IMR-90 (cell line): ENCODE measurements at regions not wholly inside any gene's neighbourhood (a gene's known extent, or its start where the extent isn't known, plus 50 kb on each side); places are given as distances from the start of the nearest gene placed in this dataset.

Experiments
- ATAC-seq: fragments of 200-7000 bp; cut with Tn5 transposase; 2 replicates; pipeline ENCODE4 v1.9.1; 2020; ENCODE audit warnings: low read depth, mild to moderate bottlenecking, moderate library complexity
- BruUV-seq: library from RNA; stranded (reverse); fragments of 400-500 nt; replicated peaks from 2 replicates; lab custom pipeline; 2021; lab: Mats Ljungman, UMichigan
- CTCF ChIA-PET: fragments of 300-600 bp; formaldehyde crosslinking; extraction: SDS; loops from one replicate; lab custom pipeline; 2021; ENCODE audit warnings: antibody characterized with exemption; lab: Yijun Ruan, JAX
- POLR2A ChIA-PET: fragments of 300-600 bp; sonication (Branson Sonifier 250); formaldehyde crosslinking; loops from one replicate; lab custom pipeline; 2022; ENCODE audit warnings: antibody characterized with exemption; ENCODE audit not compliant: unreplicated experiment; lab: Charles Lee
- DNase-seq: peaks from one replicate; pipeline ENCODE4 v3.0.0; 2013
- H2AFZ ChIP-seq: replicated peaks from 2 replicates; pipeline ENCODE3; 2013; ENCODE audit warnings: low read length, mild to moderate bottlenecking; ENCODE audit not compliant: poor library complexity
- H2AK5ac ChIP-seq: 2 replicates; pipeline ENCODE4 v1.6.1; 2013; ENCODE audit warnings: low read depth, low read length, inconsistent platforms
- H2AK9ac ChIP-seq: replicated peaks from 2 replicates; pipeline ENCODE3; 2013; ENCODE audit warnings: mild to moderate bottlenecking, low read depth, low read length, moderate library complexity; ENCODE audit not compliant: poor library complexity
- H2BK120ac ChIP-seq: 2 replicates; pipeline ENCODE4 v1.6.1; 2013; ENCODE audit warnings: low read depth, low read length, inconsistent platforms
- H2BK15ac ChIP-seq: 3 replicates; pipeline ENCODE4 v1.6.1; 2013; ENCODE audit warnings: low read depth, low read length, inconsistent platforms
- H2BK20ac ChIP-seq: 2 replicates; pipeline ENCODE4 v1.6.1; 2013; ENCODE audit warnings: low read depth, mild to moderate bottlenecking, inconsistent platforms, low read length, moderate library complexity
- H2BK5ac ChIP-seq: 2 replicates; pipeline ENCODE4 v1.6.1; 2013; ENCODE audit warnings: mild to moderate bottlenecking, low read depth, low read length, inconsistent platforms; ENCODE audit not compliant: poor library complexity, severe bottlenecking
- H3K14ac ChIP-seq: replicated peaks from 2 replicates; pipeline ENCODE4 v1.6.1; 2013; ENCODE audit warnings: low read depth, low read length, inconsistent platforms
- H3K18ac ChIP-seq: 2 replicates; pipeline ENCODE4 v1.6.1; 2013; ENCODE audit warnings: low read depth, low read length, control low read depth
- H3K23ac ChIP-seq: 2 replicates; pipeline ENCODE4 v1.6.1; 2013; ENCODE audit warnings: low read depth, low read length, inconsistent platforms
- H3K27ac ChIP-seq: 2 replicates; pipeline ENCODE4 v1.5.1; 2013; ENCODE audit warnings: mild to moderate bottlenecking, control low read depth, low read length; ENCODE audit not compliant: insufficient read depth
- H3K27me3 ChIP-seq: 2 replicates; pipeline ENCODE4 v1.6.1; 2013; ENCODE audit warnings: low read length; ENCODE audit not compliant: control insufficient read depth, insufficient read depth
- H3K36me3 ChIP-seq: 2 replicates; pipeline ENCODE4 v1.6.1; 2013; ENCODE audit warnings: low read length, mixed read lengths; ENCODE audit not compliant: control insufficient read depth, insufficient read depth
- H3K4ac ChIP-seq: 2 replicates; pipeline ENCODE4 v1.6.1; 2013; ENCODE audit warnings: low read depth, low read length, inconsistent platforms
- H3K4me1 ChIP-seq: 2 replicates; pipeline ENCODE4 v1.6.1; 2013; ENCODE audit warnings: low read length, mixed read lengths; ENCODE audit not compliant: control insufficient read depth, insufficient read depth
- H3K4me2 ChIP-seq: 2 replicates; pipeline ENCODE4 v1.6.1; 2013; ENCODE audit warnings: low read depth, mild to moderate bottlenecking, control low read depth, low read length, moderate library complexity
- H3K4me3 ChIP-seq: 2 replicates; pipeline ENCODE4 v1.5.1; 2013; ENCODE audit warnings: low read depth, mild to moderate bottlenecking, control low read depth, low read length, moderate library complexity; ENCODE audit not compliant: insufficient read depth
- H3K56ac ChIP-seq: 2 replicates; pipeline ENCODE4 v1.6.1; 2013; ENCODE audit warnings: low read length, inconsistent platforms; ENCODE audit not compliant: insufficient read depth; ENCODE audit errors: extremely low read depth
- H3K79me1 ChIP-seq, 2 experiments: 2 replicates each; pipeline ENCODE4 v1.6.1; 2013; ENCODE audit warnings: low read length in 2 of 2, inconsistent platforms in 1 of 2, low read depth in 1 of 2
- H3K9ac ChIP-seq: 2 replicates; pipeline ENCODE4 v1.6.1; 2013; ENCODE audit warnings: low read depth, low read length, control low read depth
- H3K9me1 ChIP-seq: 2 replicates; pipeline ENCODE4 v1.6.1; 2013; ENCODE audit warnings: low read length, inconsistent platforms; ENCODE audit not compliant: insufficient read depth
- H3K9me3 ChIP-seq: 2 replicates; pipeline ENCODE4 v1.6.1; 2013; ENCODE audit warnings: low read length; ENCODE audit not compliant: control insufficient read depth, insufficient read depth
- H4K20me1 ChIP-seq: 2 replicates; pipeline ENCODE4 v1.6.1; 2013; ENCODE audit warnings: low read length, inconsistent platforms; ENCODE audit not compliant: insufficient read depth
- H4K5ac ChIP-seq: 2 replicates; pipeline ENCODE4 v1.6.1; 2013; ENCODE audit warnings: mild to moderate bottlenecking, low read depth, low read length, control low read depth
- H4K8ac ChIP-seq, 2 experiments: 2 replicates each; pipeline ENCODE4 v1.6.1; 2013; ENCODE audit warnings: low read depth in 2 of 2, low read length in 2 of 2, control low read depth in 1 of 2, inconsistent platforms in 1 of 2
- H4K91ac ChIP-seq: 2 replicates; pipeline ENCODE4 v1.6.1; 2013; ENCODE audit warnings: low read depth, low read length, inconsistent platforms; ENCODE audit not compliant: insufficient read depth
- BHLHE40 ChIP-seq: fragments of 150-350 bp; IDR thresholded peaks from 2 replicates; pipeline ENCODE4 v1.6.1; 2016; ENCODE audit warnings: mild to moderate bottlenecking, low read depth, low read length
- CEBPB ChIP-seq: IDR thresholded peaks from 2 replicates; pipeline ENCODE4 v1.6.1; 2012; ENCODE audit warnings: low read depth, low read length, improper control_type of control experiment
- CHD1 ChIP-seq: IDR thresholded peaks from 2 replicates; pipeline ENCODE4 v1.6.1; 2012; ENCODE audit warnings: low read depth, low read length, improper control_type of control experiment
- FOS ChIP-seq: fragments of 150-350 bp; IDR thresholded peaks from 2 replicates; pipeline ENCODE4 v1.6.1; 2016; ENCODE audit warnings: low read depth, low read length
- MAFK ChIP-seq: IDR thresholded peaks from 2 replicates; pipeline ENCODE4 v1.6.1; 2012; ENCODE audit warnings: low read depth, low read length, improper control_type of control experiment
- MAZ ChIP-seq: IDR thresholded peaks from 2 replicates; pipeline ENCODE4 v1.6.1; 2012; ENCODE audit warnings: low read depth, mild to moderate bottlenecking, low read length, improper control_type of control experiment, moderate library complexity, borderline replicate concordance
- MXI1 ChIP-seq: IDR thresholded peaks from 2 replicates; pipeline ENCODE4 v1.6.1; 2012; ENCODE audit warnings: low read depth, mild to moderate bottlenecking, low read length, moderate library complexity, borderline replicate concordance
- NFE2L2 ChIP-seq: fragments of 150-350 bp; IDR thresholded peaks from 2 replicates; pipeline ENCODE4 v1.6.1; 2016; ENCODE audit warnings: low read depth, mild to moderate bottlenecking, low read length
- POLR2A ChIP-seq: IDR thresholded peaks from 2 replicates; pipeline ENCODE4 v1.6.1; 2012; ENCODE audit warnings: mild to moderate bottlenecking, low read depth, low read length
- RAD21 ChIP-seq: IDR thresholded peaks from 2 replicates; pipeline ENCODE4 v1.6.1; 2012; ENCODE audit warnings: low read length, improper control_type of control experiment
- RCOR1 ChIP-seq: IDR thresholded peaks from 2 replicates; pipeline ENCODE4 v1.6.1; 2012; ENCODE audit warnings: mild to moderate bottlenecking, low read length, improper control_type of control experiment; ENCODE audit not compliant: insufficient replicate concordance
- RFX5 ChIP-seq: IDR thresholded peaks from 2 replicates; pipeline ENCODE4 v1.8.0; 2012; ENCODE audit warnings: low read depth, mild to moderate bottlenecking, low read length, moderate library complexity
- SMC3 ChIP-seq: fragments of 150-350 bp; IDR thresholded peaks from 2 replicates; pipeline ENCODE4 v1.6.1; 2016; ENCODE audit warnings: low read depth, mild to moderate bottlenecking, antibody characterized with exemption, low read length, moderate library complexity
- WGBS, 2 experiments: methylation state at CpG; one replicate each; pipeline versions ENCODE4 v1.1.5 to v1.1.7; 2013; ENCODE audit warnings: missing lambda C conversion rate in 2 of 2; ENCODE audit not compliant: insufficient read length in 1 of 2; ENCODE audit errors: extremely low coverage in 2 of 2; 5-methylcytosine and 5-hydroxymethylcytosine counted together
- dilution Hi-C: fragments of 300-500 bp; cut with HindIII; formaldehyde crosslinking; loops from one replicate; pipeline ENCODE4 v1.14.3; 2018; ENCODE audit warnings: low sequenced_read_pairs; ENCODE audit not compliant: unreplicated experiment
- in situ Hi-C: fragments of 300-500 bp; cut with MboI; formaldehyde crosslinking; loops from 3 replicates; pipeline ENCODE4 v1.14.3; 2019; ENCODE audit warnings: low sequenced_read_pairs, inconsistent platforms, mixed read lengths
- intact Hi-C: fragments of 100-400 bp; cut with micrococcal nuclease; formaldehyde crosslinking; loops from 2 replicates; pipeline ENCODE4 v1.10.0; 2022
- TF ChIP-seq, protein P1 (sequence below): fragments of 150-350 bp; IDR thresholded peaks from 2 replicates; pipeline ENCODE4 v1.6.1; 2016; ENCODE audit warnings: low read depth, mild to moderate bottlenecking, low read length, moderate library complexity, borderline replicate concordance
- TF ChIP-seq, protein P2 (sequence below): conservative IDR thresholded peaks from 2 replicates; pipeline ENCODE4 v1.5.1; 2012; ENCODE audit warnings: mild to moderate bottlenecking, low read depth, low read length, improper control_type of control experiment

DNA sequence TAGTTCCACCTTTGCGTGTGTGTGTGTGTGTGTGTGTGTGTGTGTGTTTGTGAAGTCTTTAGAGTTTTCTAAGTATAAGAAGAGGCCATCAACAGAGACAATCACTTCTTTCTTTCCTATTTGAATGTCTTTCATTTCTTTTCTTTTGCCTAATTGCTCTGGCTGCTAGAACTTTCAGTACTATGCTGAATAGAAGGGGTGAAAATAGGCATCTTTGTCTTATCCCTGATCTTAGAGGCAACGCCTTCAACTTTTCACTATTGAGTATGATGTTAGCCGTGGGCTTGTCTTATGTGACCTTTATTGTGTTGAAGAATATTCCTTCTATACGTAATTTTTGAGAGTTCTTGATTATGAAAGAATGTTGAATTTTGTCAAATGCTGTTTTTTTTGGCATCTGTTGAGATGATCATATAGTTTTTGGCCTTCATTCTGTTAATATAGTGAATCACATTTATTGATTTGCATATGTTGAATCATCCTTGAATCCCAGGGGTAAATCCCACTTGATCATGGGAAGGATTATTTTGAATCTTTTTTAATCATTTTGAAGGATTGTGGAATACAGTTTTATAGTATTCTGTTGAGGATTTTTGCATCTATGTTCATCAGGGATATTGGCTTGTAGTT, 134.8 kb upstream of the CD180 start:
- no CpG with 5 or more reads among the region's 4 CpGs for WGBS, 2 experiments
- no peak overlapping the region for H3K4ac ChIP-seq
- no peaks in the 10 kb centered on the region for H3K36me3 ChIP-seq
- H4K20me1 ChIP-seq: no peaks in the 10 kb centered on the region
- H2AFZ ChIP-seq: no peak overlapping the region
- no peak overlapping the region for H4K91ac ChIP-seq
- H2AK5ac ChIP-seq: no peak overlapping the region
- H3K9me3 ChIP-seq: no peaks in the 10 kb centered on the region
- H3K4me1 ChIP-seq: no peaks in the 10 kb centered on the region
- H3K9me1 ChIP-seq: no peaks in the 10 kb centered on the region
- H3K27ac ChIP-seq: no peak overlapping the region
- H3K79me1 ChIP-seq: no peaks in the 10 kb centered on the region
- no peak overlapping the region for H3K14ac ChIP-seq
- DNase-seq (no peak), ATAC-seq (no peak)
- H3K9ac ChIP-seq: no peak overlapping the region
- H2BK15ac ChIP-seq: no peak overlapping the region
- H3K23ac ChIP-seq: no peak overlapping the region
- no peak overlapping the region for H3K18ac ChIP-seq
- H3K56ac ChIP-seq: no peak overlapping the region
- no peak overlapping the region for H4K8ac ChIP-seq
- intact Hi-C loops: no loop called here
- in situ Hi-C loops: no loop called here
- no peak for TF ChIP-seq NFE2L2
- no peak for TF ChIP-seq MAFK
- no peak for TF ChIP-seq RFX5
- TF ChIP-seq FOS: no peak
- TF ChIP-seq CEBPB: no peak
- TF ChIP-seq BHLHE40: no peak
- TF ChIP-seq MAZ: no peak
- TF ChIP-seq RAD21: no peak
- no peak for TF ChIP-seq MXI1
- TF ChIP-seq, protein P1, sequence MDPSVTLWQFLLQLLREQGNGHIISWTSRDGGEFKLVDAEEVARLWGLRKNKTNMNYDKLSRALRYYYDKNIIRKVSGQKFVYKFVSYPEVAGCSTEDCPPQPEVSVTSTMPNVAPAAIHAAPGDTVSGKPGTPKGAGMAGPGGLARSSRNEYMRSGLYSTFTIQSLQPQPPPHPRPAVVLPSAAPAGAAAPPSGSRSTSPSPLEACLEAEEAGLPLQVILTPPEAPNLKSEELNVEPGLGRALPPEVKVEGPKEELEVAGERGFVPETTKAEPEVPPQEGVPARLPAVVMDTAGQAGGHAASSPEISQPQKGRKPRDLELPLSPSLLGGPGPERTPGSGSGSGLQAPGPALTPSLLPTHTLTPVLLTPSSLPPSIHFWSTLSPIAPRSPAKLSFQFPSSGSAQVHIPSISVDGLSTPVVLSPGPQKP: no peak
- no peak for TF ChIP-seq CHD1
- TF ChIP-seq SMC3: no peak
- no peak for TF ChIP-seq RCOR1
- TF ChIP-seq, protein P2, sequence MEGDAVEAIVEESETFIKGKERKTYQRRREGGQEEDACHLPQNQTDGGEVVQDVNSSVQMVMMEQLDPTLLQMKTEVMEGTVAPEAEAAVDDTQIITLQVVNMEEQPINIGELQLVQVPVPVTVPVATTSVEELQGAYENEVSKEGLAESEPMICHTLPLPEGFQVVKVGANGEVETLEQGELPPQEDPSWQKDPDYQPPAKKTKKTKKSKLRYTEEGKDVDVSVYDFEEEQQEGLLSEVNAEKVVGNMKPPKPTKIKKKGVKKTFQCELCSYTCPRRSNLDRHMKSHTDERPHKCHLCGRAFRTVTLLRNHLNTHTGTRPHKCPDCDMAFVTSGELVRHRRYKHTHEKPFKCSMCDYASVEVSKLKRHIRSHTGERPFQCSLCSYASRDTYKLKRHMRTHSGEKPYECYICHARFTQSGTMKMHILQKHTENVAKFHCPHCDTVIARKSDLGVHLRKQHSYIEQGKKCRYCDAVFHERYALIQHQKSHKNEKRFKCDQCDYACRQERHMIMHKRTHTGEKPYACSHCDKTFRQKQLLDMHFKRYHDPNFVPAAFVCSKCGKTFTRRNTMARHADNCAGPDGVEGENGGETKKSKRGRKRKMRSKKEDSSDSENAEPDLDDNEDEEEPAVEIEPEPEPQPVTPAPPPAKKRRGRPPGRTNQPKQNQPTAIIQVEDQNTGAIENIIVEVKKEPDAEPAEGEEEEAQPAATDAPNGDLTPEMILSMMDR: no peak
- TF ChIP-seq POLR2A: no peak
- H3K27me3 ChIP-seq: no peaks in the 10 kb centered on the region
- dilution Hi-C loops: no loop called here
- H3K4me2 ChIP-seq: no peak overlapping the region
- POLR2A ChIA-PET: no interaction called here
- no peak overlapping the region for H2AK9ac ChIP-seq
- no peak overlapping the region for H3K4me3 ChIP-seq
- no peak overlapping the region for H2BK20ac ChIP-seq
- CTCF ChIA-PET: no interaction called here
- no peak overlapping the region for H2BK5ac ChIP-seq
- BruUV-seq: no TSS peak
- no peak overlapping the region for H2BK120ac ChIP-seq
- H4K5ac ChIP-seq: no peak overlapping the region
